A549 (cell line): ENCODE measurements at regions not wholly inside any gene's neighbourhood (a gene's known extent, or its start where the extent isn't known, plus 50 kb on each side); places are given as distances from the start of the nearest gene placed in this dataset.

Experiments
- PHF8 ChIP-seq: fragments of 200-600 bp; sonication (generic); IDR thresholded peaks from 2 replicates; pipeline ENCODE4 v1.6.1; 2016; ENCODE audit warnings: low read depth, mild to moderate bottlenecking, antibody characterized with exemption, moderate library complexity, borderline replicate concordance
- SREBF2 ChIP-seq: fragments of 450-650 bp; IDR thresholded peaks from 2 replicates; pipeline ENCODE4 v1.6.1; 2014; ENCODE audit warnings: mild to moderate bottlenecking, moderate library complexity

- TF ChIP-seq PHF8 = no peak
- no peak for TF ChIP-seq SREBF2
These were observed 585.0 kb downstream of the TAF11L14 start for GRCh38 chr5:18219241-18219640.
